Transverse colon (tissue), 4 donors: ENCODE measurements at regions not wholly inside any gene's neighbourhood (a gene's known extent, or its start where the extent isn't known, plus 50 kb on each side); places are given as distances from the start of the nearest gene placed in this dataset.

Source experiments
- CTCF ChIP-seq, 5 experiments: fragments of 200-600 bp in 3 of 5; fragments of 450-650 bp in 2 of 5; sonication (generic) in 3 of 5; IDR thresholded peaks; 1 replicate in 2 of 5; 2 replicates in 3 of 5; pipeline ENCODE4 v1.5.1; 2016 to 2017; ENCODE audit warnings: antibody characterized with exemption in 5 of 5, inconsistent platforms in 3 of 5, mild to moderate bottlenecking in 2 of 5, moderate library complexity in 1 of 5
- POLR2AphosphoS5 ChIP-seq, 3 donors: sonication (generic); formaldehyde crosslinking; IDR thresholded peaks; one replicate each; pipeline ENCODE4 v1.6.1; 2016; ENCODE audit warnings: antibody characterized with exemption in 3 of 3

GRCh38 chr4:108453366-108453765, 167.0 kb upstream of the RPL34 start:
- no peak for TF ChIP-seq POLR2AphosphoS5 (IDR thresholded peaks at IDR 0.05)
- TF ChIP-seq CTCF (IDR thresholded peaks at IDR 0.05) = no peak
